OCI-LY3 (cell line): ENCODE measurements at regions not wholly inside any gene's neighbourhood (a gene's known extent, or its start where the extent isn't known, plus 50 kb on each side); places are given as distances from the start of the nearest gene placed in this dataset.

Source experiments
- H2AFZ ChIP-seq: fragments of 200-600, 300-600 bp; shearing (Covaris generic); 2 replicates; pipeline ENCODE4 v1.6.0; 2014; ENCODE audit warnings: antibody characterized with exemption, low read depth, low read length
- H3K27ac ChIP-seq: fragments of 200-600, 300-600 bp; sonication (generic); 2 replicates; pipeline ENCODE4 v1.5.1; 2014; ENCODE audit warnings: mild to moderate bottlenecking, low read length, moderate library complexity, mixed read lengths
- H3K27me3 ChIP-seq: fragments of 200-600, 300-600 bp; sonication (generic); 2 replicates; pipeline ENCODE4 v1.6.1; 2014; ENCODE audit warnings: low read depth, low read length, mixed read lengths
- H3K36me3 ChIP-seq: fragments of 200-600, 300-600 bp; sonication (generic); replicated peaks from 2 replicates; pipeline ENCODE3; 2014; ENCODE audit warnings: low read depth, low read length, mixed read lengths
- H3K4me1 ChIP-seq: fragments of 300-600, 200-600 bp; sonication (generic); 2 replicates; pipeline ENCODE4 v1.6.1; 2014; ENCODE audit warnings: low read length, mixed read lengths
- H3K4me2 ChIP-seq: fragments of 200-600, 300-600 bp; sonication (generic); 2 replicates; pipeline ENCODE4 v1.6.1; 2014; ENCODE audit warnings: low read length, mixed read lengths
- H3K4me3 ChIP-seq: fragments of 300-600, 200-600 bp; sonication (generic); 2 replicates; pipeline ENCODE4 v1.5.1; 2014; ENCODE audit warnings: antibody characterized with exemption, mild to moderate bottlenecking, low read length, moderate library complexity
- H3K79me2 ChIP-seq: fragments of 300-600, 200-600 bp; shearing (Covaris generic); 2 replicates; pipeline ENCODE4 v1.6.1; 2014; ENCODE audit warnings: mild to moderate bottlenecking, low read length, mixed read lengths
- H3K9ac ChIP-seq: fragments of 300-600, 200-600 bp; shearing (Covaris generic); 2 replicates; pipeline ENCODE4 v1.6.0; 2014; ENCODE audit warnings: mild to moderate bottlenecking, low read length, moderate library complexity
- H3K9me3 ChIP-seq: fragments of 200-600, 300-600 bp; shearing (Covaris generic); 2 replicates; pipeline ENCODE4 v1.6.1; 2014; ENCODE audit warnings: low read length, mixed read lengths; ENCODE audit not compliant: insufficient read depth
- H4K20me1 ChIP-seq: fragments of 200-600, 300-600 bp; sonication (generic); 2 replicates; pipeline ENCODE4 v1.6.1; 2016; ENCODE audit warnings: low read length, mixed read lengths; ENCODE audit not compliant: insufficient read depth
- EZH2phosphoT487 ChIP-seq: fragments of 200-600 bp; shearing (Covaris generic); IDR thresholded peaks from 2 replicates; pipeline ENCODE4 v1.6.1; 2018; ENCODE audit warnings: antibody characterized with exemption, mixed run types, low read depth
- TF ChIP-seq, protein P1 (sequence below): fragments of 200-600, 300-600 bp; sonication (generic); IDR thresholded peaks from 2 replicates; pipeline ENCODE4 v1.5.1; 2014; ENCODE audit warnings: antibody characterized with exemption, low read length, low read depth

DNA sequence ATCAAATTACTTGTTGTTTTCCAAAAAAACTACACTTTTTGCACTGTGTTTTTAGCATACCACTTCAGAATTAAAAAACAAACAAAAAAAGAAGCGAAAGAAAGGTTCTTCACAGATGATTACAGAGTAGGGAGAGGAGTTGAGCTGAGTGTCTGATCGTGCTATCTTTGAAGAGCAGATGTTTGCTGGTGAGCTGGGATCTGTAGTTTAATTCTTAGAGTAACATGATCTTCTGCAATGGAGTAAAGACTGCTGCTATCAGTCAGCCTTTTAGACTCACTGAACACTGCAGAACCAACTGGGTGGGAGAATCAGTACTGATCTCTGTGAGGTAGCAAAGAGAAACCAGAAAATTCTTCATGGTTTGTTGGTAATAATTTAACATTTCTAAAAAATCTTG lies 1197.8 kb upstream of the SORCS1 start:
- Histone ChIP-seq H3K9me3 (no peaks in the 10 kb centered on the region), H3K9ac (no peak overlapping the region), H3K4me3 (no peak overlapping the region), H3K79me2 (no peaks in the 10 kb centered on the region), H3K4me2 (no peak overlapping the region), H2AFZ (no peak overlapping the region), H3K4me1 (peaks cover 10% of the 10 kb centered on the region), H4K20me1 (no peaks in the 10 kb centered on the region), H3K27me3 (no peaks in the 10 kb centered on the region), H3K27ac (no peak overlapping the region), H3K36me3 (no peaks in the 10 kb centered on the region)
- no peak for TF ChIP-seq EZH2phosphoT487
- TF ChIP-seq, protein P1, sequence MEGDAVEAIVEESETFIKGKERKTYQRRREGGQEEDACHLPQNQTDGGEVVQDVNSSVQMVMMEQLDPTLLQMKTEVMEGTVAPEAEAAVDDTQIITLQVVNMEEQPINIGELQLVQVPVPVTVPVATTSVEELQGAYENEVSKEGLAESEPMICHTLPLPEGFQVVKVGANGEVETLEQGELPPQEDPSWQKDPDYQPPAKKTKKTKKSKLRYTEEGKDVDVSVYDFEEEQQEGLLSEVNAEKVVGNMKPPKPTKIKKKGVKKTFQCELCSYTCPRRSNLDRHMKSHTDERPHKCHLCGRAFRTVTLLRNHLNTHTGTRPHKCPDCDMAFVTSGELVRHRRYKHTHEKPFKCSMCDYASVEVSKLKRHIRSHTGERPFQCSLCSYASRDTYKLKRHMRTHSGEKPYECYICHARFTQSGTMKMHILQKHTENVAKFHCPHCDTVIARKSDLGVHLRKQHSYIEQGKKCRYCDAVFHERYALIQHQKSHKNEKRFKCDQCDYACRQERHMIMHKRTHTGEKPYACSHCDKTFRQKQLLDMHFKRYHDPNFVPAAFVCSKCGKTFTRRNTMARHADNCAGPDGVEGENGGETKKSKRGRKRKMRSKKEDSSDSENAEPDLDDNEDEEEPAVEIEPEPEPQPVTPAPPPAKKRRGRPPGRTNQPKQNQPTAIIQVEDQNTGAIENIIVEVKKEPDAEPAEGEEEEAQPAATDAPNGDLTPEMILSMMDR, result no peak

DNA sequence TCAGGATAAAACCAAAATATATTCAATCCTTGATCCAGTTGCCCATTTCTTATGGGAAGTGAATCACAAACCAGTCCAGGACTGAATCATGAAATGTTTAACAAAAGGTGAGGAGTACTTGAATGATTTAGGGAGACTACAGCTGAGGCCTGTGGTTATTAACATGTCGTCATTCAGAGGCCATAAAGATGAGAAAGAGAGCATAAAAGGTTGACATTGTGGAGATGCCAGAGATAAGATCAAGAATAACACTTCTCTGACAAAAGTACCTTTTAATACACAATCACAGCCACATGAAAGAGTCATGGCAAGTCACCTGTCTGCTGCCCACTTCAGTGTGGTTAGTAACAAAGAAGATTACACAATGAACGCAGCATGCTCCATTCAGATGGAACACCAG lies 1195.7 kb upstream of the SORCS1 start:
- H2AFZ ChIP-seq, result no peak overlapping the region
- H3K27ac ChIP-seq, result no peak overlapping the region
- H3K27me3 ChIP-seq, result no peaks in the 10 kb centered on the region
- H3K9me3 ChIP-seq, result no peaks in the 10 kb centered on the region
- no peaks in the 10 kb centered on the region for H3K36me3 ChIP-seq
- H3K4me3 ChIP-seq, result no peak overlapping the region
- no peak overlapping the region for H3K4me2 ChIP-seq
- H3K79me2 ChIP-seq, result no peaks in the 10 kb centered on the region
- peaks cover 10% of the 10 kb centered on the region for H3K4me1 ChIP-seq
- H3K9ac ChIP-seq, result no peak overlapping the region
- no peaks in the 10 kb centered on the region for H4K20me1 ChIP-seq
- TF ChIP-seq, protein P1, result no peak
- no peak for TF ChIP-seq EZH2phosphoT487

DNA sequence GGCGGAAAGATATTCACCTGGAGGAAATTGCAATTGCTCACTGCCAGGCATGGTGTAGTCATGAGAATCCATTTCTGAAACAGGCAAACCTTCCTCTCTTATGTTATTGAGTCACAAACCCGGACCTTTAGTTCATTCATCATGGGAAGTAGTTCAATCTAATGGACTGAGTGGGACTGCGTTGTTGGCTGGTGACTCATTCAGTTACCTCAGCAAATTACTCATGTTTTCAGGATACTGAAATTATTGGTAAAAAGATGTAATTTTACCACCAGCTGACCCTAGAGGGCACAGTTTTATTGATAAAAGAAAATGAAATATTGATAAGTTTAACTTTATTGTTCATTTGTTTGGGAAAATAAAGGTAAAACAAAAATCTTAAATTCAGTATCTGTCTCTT lies 1194.4 kb upstream of the SORCS1 start:
- H3K27ac ChIP-seq, result no peak overlapping the region
- H2AFZ ChIP-seq, result no peak overlapping the region
- TF ChIP-seq, protein P1, result peak; percentile 57
- TF ChIP-seq EZH2phosphoT487, result no peak
- H3K4me2 ChIP-seq, result peak overlapping the region; percentile 24
- no peak overlapping the region for H3K4me3 ChIP-seq
- H3K27me3 ChIP-seq, result no peaks in the 10 kb centered on the region
- no peaks in the 10 kb centered on the region for H4K20me1 ChIP-seq
- peaks cover 10% of the 10 kb centered on the region for H3K4me1 ChIP-seq
- no peak overlapping the region for H3K9ac ChIP-seq
- H3K9me3 ChIP-seq, result no peaks in the 10 kb centered on the region
- no peaks in the 10 kb centered on the region for H3K36me3 ChIP-seq
- H3K79me2 ChIP-seq, result no peaks in the 10 kb centered on the region

DNA sequence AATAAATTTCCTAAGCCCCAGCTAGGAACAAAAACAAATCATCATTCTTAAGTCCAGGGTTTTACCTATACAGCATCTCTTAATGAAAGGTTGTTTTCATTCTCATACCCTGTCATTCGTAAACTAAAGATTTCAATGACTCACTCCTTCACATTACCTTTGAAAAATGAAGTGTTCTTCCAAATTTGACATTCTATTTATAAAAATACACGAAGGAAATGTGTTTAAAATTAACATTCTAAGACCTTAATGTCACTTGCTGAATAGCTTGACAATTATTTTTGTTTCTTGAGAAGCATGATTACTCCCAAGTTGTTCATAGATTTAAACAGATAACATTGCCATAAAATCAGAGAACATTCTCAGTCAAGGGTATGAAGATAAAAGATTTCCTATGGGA lies 1188.3 kb upstream of the SORCS1 start:
- Histone ChIP-seq H3K9me3 (no peaks in the 10 kb centered on the region), H2AFZ (no peak overlapping the region), H3K27ac (no peak overlapping the region), H3K4me3 (no peak overlapping the region), H4K20me1 (no peaks in the 10 kb centered on the region), H3K27me3 (no peaks in the 10 kb centered on the region), H3K4me1 (no peaks in the 10 kb centered on the region), H3K4me2 (no peak overlapping the region), H3K9ac (no peak overlapping the region), H3K79me2 (no peaks in the 10 kb centered on the region), H3K36me3 (no peaks in the 10 kb centered on the region)
- TF ChIP-seq EZH2phosphoT487, result no peak
- TF ChIP-seq, protein P1, result no peak
